ENCODE measurements at regions not wholly inside any gene's neighbourhood (a gene's known extent, or its start where the extent isn't known, plus 50 kb on each side); places are given as distances from the start of the nearest gene placed in this dataset.

DNA sequence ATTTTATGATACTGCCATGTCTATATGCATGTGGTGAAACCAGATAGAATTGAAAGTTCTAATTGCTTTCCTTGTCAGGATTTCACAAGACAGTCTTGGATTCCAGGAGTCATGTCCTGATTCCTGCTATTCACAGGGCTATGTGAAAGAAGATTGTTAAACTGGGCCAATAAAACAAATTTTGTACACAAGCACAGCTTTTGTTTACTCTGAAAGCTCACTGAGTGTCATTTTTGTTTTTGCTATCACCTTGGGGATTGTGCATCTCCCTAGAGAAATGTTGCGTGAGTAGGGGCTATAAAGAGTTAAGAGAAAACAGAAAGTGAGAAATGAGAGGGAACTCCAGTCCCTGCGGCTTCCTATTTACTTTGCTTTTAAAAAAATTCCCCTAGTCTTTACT, 627.5 kb downstream of the PKHD1 start:
- Histone ChIP-seq H3K4me3 (ENCODE audit: low read length) (no peak overlapping the region), H3K36me3 (ENCODE audit: control insufficient read depth, insufficient read depth, low read length) (no peaks in the 10 kb centered on the region), H3K27ac (ENCODE audit: low read length) (no peak overlapping the region), H3K27me3 (ENCODE audit: control insufficient read depth, insufficient read depth, low read length) (no peaks in the 10 kb centered on the region), H3K9me3 (ENCODE audit: control insufficient read depth, insufficient read depth, low read length) (no peaks in the 10 kb centered on the region), H3K4me1 (ENCODE audit: control insufficient read depth, insufficient read depth, low read length) (no peaks in the 10 kb centered on the region)
- no peak for DNase-seq (ENCODE audit: low read depth, low spot score)
- WGBS (ENCODE audit: insufficient coverage, insufficient read length), result no CpG with 5 or more reads among the region's 2 CpGs

DNA sequence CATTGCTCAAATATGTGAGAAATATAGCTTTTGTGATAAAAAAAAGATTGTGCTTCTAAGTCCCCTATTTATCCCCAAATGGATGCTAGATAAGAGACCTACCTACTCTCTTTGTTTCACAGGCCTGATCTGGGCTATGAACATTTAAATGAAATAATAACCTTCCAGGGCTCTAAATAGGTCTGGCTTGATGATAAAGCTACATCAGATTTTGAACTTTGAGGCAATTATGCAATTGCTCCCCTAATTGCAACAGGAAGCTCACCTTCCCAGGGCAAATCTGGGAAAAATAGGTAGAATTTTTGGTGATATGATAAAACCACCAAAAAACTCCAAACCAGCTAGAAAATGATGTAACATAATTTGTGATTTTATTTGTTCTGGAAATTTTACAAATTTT, 624.5 kb downstream of the PKHD1 start:
- DNase-seq (ENCODE audit: low read depth, low spot score), result no peak
- Histone ChIP-seq H3K4me1 (ENCODE audit: control insufficient read depth, insufficient read depth, low read length) (0 out of 2 replicates have a peak, but pooled peaks cover 1% of the 10 kb centered on the region), H3K27me3 (ENCODE audit: control insufficient read depth, insufficient read depth, low read length) (no peaks in the 10 kb centered on the region), H3K4me3 (ENCODE audit: low read length) (no peak overlapping the region), H3K36me3 (ENCODE audit: control insufficient read depth, insufficient read depth, low read length) (no peaks in the 10 kb centered on the region), H3K27ac (ENCODE audit: low read length) (no peak overlapping the region), H3K9me3 (ENCODE audit: control insufficient read depth, insufficient read depth, low read length) (no peaks in the 10 kb centered on the region)

DNA sequence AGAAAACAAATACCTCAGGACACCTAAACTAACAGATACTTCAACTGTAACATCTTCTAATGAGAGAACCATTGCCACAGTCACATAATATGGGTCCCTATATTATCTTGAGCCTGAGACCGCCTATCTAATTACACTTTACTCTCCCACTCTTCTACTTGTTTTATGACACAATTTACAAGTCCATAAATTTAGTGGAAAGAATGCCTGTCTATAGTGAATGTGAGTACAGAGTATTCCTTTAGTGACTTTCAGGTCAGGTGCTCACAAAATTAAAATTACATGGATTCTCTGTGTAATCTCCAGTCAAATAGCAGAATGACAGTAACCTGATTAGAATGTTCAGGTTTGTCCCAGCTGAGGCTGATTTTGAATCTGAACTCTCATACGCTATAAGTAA, 624.1 kb downstream of the PKHD1 start:
- no peak for DNase-seq (ENCODE audit: low read depth, low spot score)
- Histone ChIP-seq H3K36me3 (ENCODE audit: control insufficient read depth, insufficient read depth, low read length) (no peaks in the 10 kb centered on the region), H3K27ac (ENCODE audit: low read length) (no peak overlapping the region), H3K4me1 (ENCODE audit: control insufficient read depth, insufficient read depth, low read length) (0 out of 2 replicates have a peak, but pooled peaks cover 1% of the 10 kb centered on the region), H3K9me3 (ENCODE audit: control insufficient read depth, insufficient read depth, low read length) (no peaks in the 10 kb centered on the region), H3K4me3 (ENCODE audit: low read length) (no peak overlapping the region), H3K27me3 (ENCODE audit: control insufficient read depth, insufficient read depth, low read length) (no peaks in the 10 kb centered on the region)
- WGBS (ENCODE audit: insufficient coverage, insufficient read length), result no CpG with 5 or more reads among the region's 2 CpGs

DNA sequence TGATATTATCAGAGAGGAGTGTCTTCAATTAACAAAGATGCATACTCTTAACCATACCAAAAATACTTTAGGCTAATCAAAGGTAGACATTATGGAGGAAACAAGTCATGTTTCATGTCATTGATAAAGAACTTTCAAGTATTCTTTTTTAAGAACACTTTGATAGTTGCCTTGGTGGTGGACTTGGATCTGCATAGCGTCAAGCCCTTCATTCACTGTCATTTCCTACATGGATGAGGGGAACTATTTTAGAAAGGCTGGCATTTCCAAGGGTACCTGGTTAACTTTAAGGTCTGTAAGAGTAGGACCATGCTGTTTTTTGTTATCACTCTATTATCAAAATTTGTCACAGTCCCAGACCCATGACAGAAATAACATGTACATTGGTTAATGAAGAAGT, 622.5 kb downstream of the PKHD1 start:
- Histone ChIP-seq H3K4me3 (ENCODE audit: low read length) (no peak overlapping the region), H3K36me3 (ENCODE audit: control insufficient read depth, insufficient read depth, low read length) (no peaks in the 10 kb centered on the region), H3K27me3 (ENCODE audit: control insufficient read depth, insufficient read depth, low read length) (no peaks in the 10 kb centered on the region), H3K27ac (ENCODE audit: low read length) (no peak overlapping the region), H3K4me1 (ENCODE audit: control insufficient read depth, insufficient read depth, low read length) (0 out of 2 replicates have a peak, but pooled peaks cover 1% of the 10 kb centered on the region), H3K9me3 (ENCODE audit: control insufficient read depth, insufficient read depth, low read length) (no peaks in the 10 kb centered on the region)
- DNase-seq (ENCODE audit: low read depth, low spot score), result no peak
- no CpG with 5 or more reads among the region's 1 CpG for WGBS (ENCODE audit: insufficient coverage, insufficient read length)

DNA sequence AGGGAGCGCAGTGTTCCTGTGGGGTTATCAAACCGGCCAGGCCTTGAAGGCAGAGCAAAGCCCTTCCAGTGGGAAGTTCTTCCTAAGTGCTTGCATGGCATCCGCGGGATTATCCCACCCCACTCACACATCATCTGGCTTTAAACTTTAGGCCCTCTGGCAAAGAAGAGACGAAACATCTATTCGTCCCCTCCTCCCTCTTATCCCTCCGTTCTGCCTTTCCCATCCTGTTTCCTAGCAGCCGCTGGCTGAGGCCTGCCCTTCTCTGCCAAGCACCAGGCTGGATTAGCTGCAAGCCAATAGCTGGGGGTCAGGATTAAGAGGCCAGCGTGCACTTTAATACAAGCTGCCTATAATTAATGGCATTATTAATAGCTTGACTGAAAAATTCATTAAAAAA, 621.0 kb downstream of the PKHD1 start:
- Histone ChIP-seq H3K36me3 (ENCODE audit: control insufficient read depth, insufficient read depth, low read length) (no peaks in the 10 kb centered on the region), H3K4me1 (ENCODE audit: control insufficient read depth, insufficient read depth, low read length) (0 out of 2 replicates have a peak, but pooled peaks cover 1% of the 10 kb centered on the region), H3K27ac (ENCODE audit: low read length) (no peak overlapping the region), H3K27me3 (ENCODE audit: control insufficient read depth, insufficient read depth, low read length) (no peaks in the 10 kb centered on the region), H3K4me3 (ENCODE audit: low read length) (no peak overlapping the region), H3K9me3 (ENCODE audit: control insufficient read depth, insufficient read depth, low read length) (no peaks in the 10 kb centered on the region)
- DNase-seq (ENCODE audit: low read depth, low spot score), result no peak
- no CpG with 5 or more reads among the region's 9 CpGs for WGBS (ENCODE audit: insufficient coverage, insufficient read length)

DNA sequence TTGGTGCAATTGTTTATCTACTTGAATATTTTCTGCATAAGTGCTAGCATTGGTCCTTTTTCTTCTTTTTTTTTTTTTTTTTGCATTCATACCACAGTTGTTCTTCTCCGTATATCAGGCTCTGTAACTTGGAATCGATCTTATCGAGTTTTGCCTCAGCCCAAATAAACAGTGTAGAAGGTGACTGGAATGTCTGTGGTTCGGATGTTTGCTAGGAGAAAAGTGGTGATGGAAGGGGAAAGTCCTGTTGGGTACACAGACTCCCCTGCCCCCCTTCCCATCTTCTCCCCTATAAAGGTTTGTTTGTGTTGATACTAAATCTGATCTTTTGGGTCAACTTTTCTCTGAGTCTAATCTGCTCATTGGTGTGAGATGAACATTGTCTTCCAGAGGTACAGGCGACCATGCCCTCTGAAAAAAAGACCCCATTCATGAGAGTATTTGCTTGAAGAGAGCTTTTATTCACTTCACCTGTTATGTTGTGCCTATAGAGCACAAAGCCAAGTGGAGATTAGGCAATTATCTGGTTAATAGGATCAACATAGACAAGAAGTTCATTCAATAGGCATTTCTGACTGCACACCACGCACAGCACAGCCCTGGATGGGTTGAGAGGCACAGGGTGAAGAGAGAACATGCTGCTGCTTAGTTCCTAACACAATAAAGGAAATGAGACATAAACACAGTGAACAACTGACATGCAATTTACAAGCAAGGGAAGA, 620.0 kb downstream of the PKHD1 start:
- Histone ChIP-seq H3K27me3 (ENCODE audit: control insufficient read depth, insufficient read depth, low read length) (no peaks in the 10 kb centered on the region), H3K27ac (ENCODE audit: low read length) (no peak overlapping the region), H3K9me3 (ENCODE audit: control insufficient read depth, insufficient read depth, low read length) (no peaks in the 10 kb centered on the region), H3K4me1 (ENCODE audit: control insufficient read depth, insufficient read depth, low read length) (0 out of 2 replicates have a peak, but pooled peaks cover 1% of the 10 kb centered on the region), H3K4me3 (ENCODE audit: low read length) (no peak overlapping the region), H3K36me3 (ENCODE audit: control insufficient read depth, insufficient read depth, low read length) (no peaks in the 10 kb centered on the region)
- DNase-seq (ENCODE audit: low read depth, low spot score), result no peak
- WGBS (ENCODE audit: insufficient coverage, insufficient read length), result no CpG with 5 or more reads among the region's 6 CpGs

DNA sequence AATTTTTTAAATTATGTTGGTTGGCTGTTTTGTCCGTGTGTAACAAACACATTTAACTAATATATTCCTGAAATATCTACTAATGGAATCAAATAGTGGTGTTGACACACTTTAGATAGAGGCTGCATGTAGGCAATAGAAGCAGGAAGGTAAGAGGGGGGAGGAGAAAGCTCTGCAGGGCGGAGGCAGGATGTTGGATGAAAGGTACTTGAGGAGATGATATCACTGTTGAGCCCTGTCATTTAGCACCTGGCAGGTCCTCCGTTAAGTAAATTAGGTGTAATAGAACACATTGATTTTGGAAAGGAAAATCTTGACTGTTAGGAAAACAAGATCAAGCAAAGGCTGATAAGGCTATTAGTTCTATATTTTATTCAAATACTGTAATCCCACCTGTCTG, 618.7 kb downstream of the PKHD1 start:
- H3K27me3 ChIP-seq (ENCODE audit: control insufficient read depth, insufficient read depth, low read length), result no peaks in the 10 kb centered on the region
- peaks cover 1% of the 10 kb centered on the region; the same call in 1 of the 2 replicates for H3K4me1 ChIP-seq (ENCODE audit: control insufficient read depth, insufficient read depth, low read length)
- no peak for DNase-seq (ENCODE audit: low read depth, low spot score)
- H3K9me3 ChIP-seq (ENCODE audit: control insufficient read depth, insufficient read depth, low read length), result no peaks in the 10 kb centered on the region
- H3K4me3 ChIP-seq (ENCODE audit: low read length), result no peak overlapping the region
- H3K27ac ChIP-seq (ENCODE audit: low read length), result no peak overlapping the region
- no CpG with 5 or more reads among the region's 3 CpGs for WGBS (ENCODE audit: insufficient coverage, insufficient read length)
- no peaks in the 10 kb centered on the region for H3K36me3 ChIP-seq (ENCODE audit: control insufficient read depth, insufficient read depth, low read length)

DNA sequence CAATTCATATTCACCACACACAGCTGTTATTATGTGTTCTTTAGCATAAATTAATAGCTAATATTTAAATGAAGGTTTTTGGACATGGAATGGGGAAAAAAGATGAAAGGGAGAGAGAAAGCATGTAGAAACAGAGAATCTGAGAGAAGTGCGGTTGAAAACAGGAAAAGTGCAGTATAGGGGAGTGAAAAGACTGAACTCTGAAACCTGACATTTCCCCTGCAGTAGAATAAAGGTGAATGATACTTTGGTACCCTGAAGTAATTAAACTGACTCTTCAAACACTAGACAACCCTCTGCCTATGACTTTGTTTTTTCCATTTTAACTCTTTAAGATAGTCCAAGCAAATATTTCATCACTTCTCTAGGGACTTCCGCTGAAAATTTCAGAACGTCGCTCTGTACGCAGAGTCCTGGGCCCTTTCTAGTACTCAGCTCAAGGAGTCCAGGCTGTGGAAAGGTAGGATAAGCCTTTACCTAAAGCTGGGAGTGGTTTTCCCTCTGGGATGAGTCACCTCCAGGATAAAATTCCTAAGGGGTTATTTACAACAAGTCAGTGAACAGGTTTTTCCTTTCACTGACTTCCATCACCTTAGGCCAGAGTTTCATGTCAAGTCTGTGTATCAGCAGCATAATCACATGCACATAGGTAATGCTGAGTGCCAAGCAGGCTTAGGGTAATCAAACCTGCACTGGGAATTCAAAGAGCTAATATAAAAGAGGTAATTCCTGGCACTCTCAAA, 614.5 kb downstream of the PKHD1 start:
- DNase-seq (ENCODE audit: low read depth, low spot score), result no peak
- no CpG with 5 or more reads among the region's 5 CpGs for WGBS (ENCODE audit: insufficient coverage, insufficient read length)
- no peaks in the 10 kb centered on the region; the same call in 1 of the 2 replicates for H3K4me1 ChIP-seq (ENCODE audit: control insufficient read depth, insufficient read depth, low read length)
- H3K27me3 ChIP-seq (ENCODE audit: control insufficient read depth, insufficient read depth, low read length), result no peaks in the 10 kb centered on the region
- no peak overlapping the region for H3K27ac ChIP-seq (ENCODE audit: low read length)
- H3K9me3 ChIP-seq (ENCODE audit: control insufficient read depth, insufficient read depth, low read length), result no peaks in the 10 kb centered on the region
- H3K4me3 ChIP-seq (ENCODE audit: low read length), result no peak overlapping the region
- H3K36me3 ChIP-seq (ENCODE audit: control insufficient read depth, insufficient read depth, low read length), result no peaks in the 10 kb centered on the region

DNA sequence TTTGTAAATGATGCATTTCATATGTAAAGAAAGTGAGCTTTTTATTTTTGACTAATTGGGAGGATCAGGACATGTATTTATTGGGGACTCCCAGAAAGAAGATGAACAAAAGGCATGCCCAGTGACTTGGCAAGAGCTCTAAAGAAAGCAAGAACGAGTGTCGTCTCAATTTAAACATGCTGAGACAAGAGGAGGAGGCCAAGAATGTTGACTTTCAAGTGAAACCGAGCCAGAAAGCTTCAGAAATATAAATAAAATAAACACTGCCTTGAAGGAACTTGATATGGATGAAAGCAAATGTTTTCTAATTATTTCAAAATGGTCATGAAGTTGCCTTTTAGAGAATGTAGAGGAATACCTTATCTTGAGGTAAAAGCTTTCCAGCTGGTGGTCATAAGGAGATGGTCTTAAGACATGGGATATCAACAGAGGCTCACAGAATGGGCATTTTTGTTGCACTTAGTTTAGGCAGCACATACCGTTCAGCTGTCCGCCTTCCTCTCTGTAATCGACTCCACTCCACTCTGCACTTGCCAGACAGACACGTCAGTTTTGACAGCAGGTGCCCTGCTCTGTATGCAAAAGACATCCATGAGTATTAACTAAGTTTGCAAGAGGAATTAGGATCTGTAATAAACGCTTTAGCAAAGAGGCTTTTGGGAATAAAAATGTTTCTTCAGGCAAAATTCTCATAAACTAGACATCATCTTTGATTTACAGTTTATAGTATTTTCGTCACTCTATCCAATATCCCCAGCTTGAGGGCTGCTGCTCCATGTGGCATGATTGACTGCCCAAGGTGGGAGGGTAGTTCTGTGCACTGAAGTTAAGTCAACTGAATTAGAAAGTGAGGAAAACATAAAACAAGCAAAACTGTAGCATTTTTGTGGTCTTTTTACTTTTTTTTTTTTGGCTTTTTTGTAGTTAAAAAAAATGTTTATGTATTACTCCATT, 613.1 kb downstream of the PKHD1 start:
- DNase-seq (ENCODE audit: low read depth, low spot score), result no peak
- Histone ChIP-seq H3K27ac (ENCODE audit: low read length) (no peak overlapping the region), H3K27me3 (ENCODE audit: control insufficient read depth, insufficient read depth, low read length) (no peaks in the 10 kb centered on the region), H3K4me3 (ENCODE audit: low read length) (no peak overlapping the region), H3K9me3 (ENCODE audit: control insufficient read depth, insufficient read depth, low read length) (no peaks in the 10 kb centered on the region), H3K36me3 (ENCODE audit: control insufficient read depth, insufficient read depth, low read length) (no peaks in the 10 kb centered on the region), H3K4me1 (ENCODE audit: control insufficient read depth, insufficient read depth, low read length) (no peaks in the 10 kb centered on the region; the same call in 1 of the 2 replicates)
- no CpG with 5 or more reads among the region's 9 CpGs for WGBS (ENCODE audit: insufficient coverage, insufficient read length)

DNA sequence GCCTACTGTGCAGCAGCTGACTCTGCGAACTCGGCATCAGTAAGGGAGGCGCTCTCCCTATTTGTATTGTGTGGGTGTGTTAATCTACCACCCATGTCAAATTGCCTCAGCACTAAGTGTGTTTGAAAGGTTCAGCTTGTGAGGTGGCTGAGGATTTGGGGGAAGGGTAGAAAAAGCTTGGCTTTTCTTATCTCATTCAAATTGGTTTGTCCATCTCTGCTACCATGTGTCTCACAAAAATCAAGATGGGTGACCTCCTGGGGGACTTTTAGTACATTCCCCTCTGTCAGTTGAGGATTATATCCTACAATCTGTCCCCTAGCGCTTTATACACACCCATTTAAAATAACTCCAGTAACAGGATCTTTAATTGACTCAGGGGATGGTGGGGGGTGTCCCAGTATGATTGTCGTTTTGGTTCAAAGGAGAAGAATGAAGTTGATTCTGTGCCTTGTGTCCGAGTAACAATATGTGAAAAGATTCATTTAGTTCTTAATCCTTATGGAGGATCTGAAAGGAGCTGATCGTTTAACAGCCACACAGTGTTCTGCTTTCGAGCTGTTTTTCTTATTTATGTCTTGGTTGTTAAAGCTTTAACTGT, 609.6 kb downstream of the PKHD1 start:
- H3K27ac ChIP-seq (ENCODE audit: low read length), result no peak overlapping the region
- no peaks in the 10 kb centered on the region; the same call in 1 of the 2 replicates for H3K4me1 ChIP-seq (ENCODE audit: control insufficient read depth, insufficient read depth, low read length)
- H3K36me3 ChIP-seq (ENCODE audit: control insufficient read depth, insufficient read depth, low read length), result no peaks in the 10 kb centered on the region
- no peaks in the 10 kb centered on the region for H3K27me3 ChIP-seq (ENCODE audit: control insufficient read depth, insufficient read depth, low read length)
- no CpG with 5 or more reads among the region's 8 CpGs for WGBS (ENCODE audit: insufficient coverage, insufficient read length)
- H3K9me3 ChIP-seq (ENCODE audit: control insufficient read depth, insufficient read depth, low read length), result no peaks in the 10 kb centered on the region
- no peak overlapping the region for H3K4me3 ChIP-seq (ENCODE audit: low read length)
- no peak for DNase-seq (ENCODE audit: low read depth, low spot score)

All from iPS DF 6.9 (cell line).